GM06990 (cell line): ENCODE measurements at regions not wholly inside any gene's neighbourhood (a gene's known extent, or its start where the extent isn't known, plus 50 kb on each side); places are given as distances from the start of the nearest gene placed in this dataset.
"Not testable (repeated sequence)": the region's sequence is repeated elsewhere in the genome, so short reads cannot be mapped to it uniquely, and the experiment has no call there.

Experiments used
- DNase-seq: peaks from one replicate; pipeline ENCODE4 v3.0.0-alpha.2; 2011; ENCODE audit not compliant: insufficient read length; ENCODE audit errors: extremely low read depth
- H3K27me3 ChIP-seq: replicated peaks from 2 replicates; pipeline ENCODE4 v1.6.0; 2011; ENCODE audit warnings: low read length; ENCODE audit not compliant: control insufficient read depth, insufficient read depth
- H3K36me3 ChIP-seq: 2 replicates; pipeline ENCODE4 v1.5.1; 2011; ENCODE audit warnings: low read length; ENCODE audit not compliant: control insufficient read depth, insufficient read depth
- H3K4me3 ChIP-seq: replicated peaks from 2 replicates; pipeline ENCODE4 v1.5.1; 2011; ENCODE audit warnings: low read depth, mild to moderate bottlenecking, control low read depth, low read length
- TF ChIP-seq, protein P1 (sequence below): IDR thresholded peaks from 2 replicates; pipeline ENCODE4 v1.5.1; 2011; ENCODE audit warnings: low read length, control low read depth, mild to moderate bottlenecking, inconsistent platforms; ENCODE audit not compliant: insufficient read depth, poor library complexity, severe bottlenecking

DNA sequence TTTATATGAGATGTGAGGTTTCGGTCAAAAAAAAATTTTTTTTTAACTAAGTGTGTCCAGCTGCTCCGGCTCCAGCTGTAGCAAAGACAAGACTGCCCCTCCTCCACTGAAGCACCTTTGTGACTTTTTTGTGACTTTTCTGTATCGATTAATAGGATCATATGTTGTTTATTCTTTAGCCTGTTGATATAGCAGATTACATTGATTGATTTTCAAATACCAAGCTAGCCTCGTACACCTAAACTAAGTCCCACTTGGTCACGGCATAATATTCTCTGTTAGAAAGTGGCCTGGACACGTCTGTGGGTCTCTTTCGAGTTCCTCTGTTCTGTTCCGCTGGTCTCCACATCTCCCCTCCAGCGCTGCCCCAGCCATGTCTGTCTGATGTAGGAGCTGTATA is 126.8 kb downstream of the IGLL1 start:
- Histone ChIP-seq H3K4me3 (no peak overlapping the region), H3K27me3 (no peaks in the 10 kb centered on the region), H3K36me3 (no peaks in the 10 kb centered on the region)
- TF ChIP-seq, protein P1, sequence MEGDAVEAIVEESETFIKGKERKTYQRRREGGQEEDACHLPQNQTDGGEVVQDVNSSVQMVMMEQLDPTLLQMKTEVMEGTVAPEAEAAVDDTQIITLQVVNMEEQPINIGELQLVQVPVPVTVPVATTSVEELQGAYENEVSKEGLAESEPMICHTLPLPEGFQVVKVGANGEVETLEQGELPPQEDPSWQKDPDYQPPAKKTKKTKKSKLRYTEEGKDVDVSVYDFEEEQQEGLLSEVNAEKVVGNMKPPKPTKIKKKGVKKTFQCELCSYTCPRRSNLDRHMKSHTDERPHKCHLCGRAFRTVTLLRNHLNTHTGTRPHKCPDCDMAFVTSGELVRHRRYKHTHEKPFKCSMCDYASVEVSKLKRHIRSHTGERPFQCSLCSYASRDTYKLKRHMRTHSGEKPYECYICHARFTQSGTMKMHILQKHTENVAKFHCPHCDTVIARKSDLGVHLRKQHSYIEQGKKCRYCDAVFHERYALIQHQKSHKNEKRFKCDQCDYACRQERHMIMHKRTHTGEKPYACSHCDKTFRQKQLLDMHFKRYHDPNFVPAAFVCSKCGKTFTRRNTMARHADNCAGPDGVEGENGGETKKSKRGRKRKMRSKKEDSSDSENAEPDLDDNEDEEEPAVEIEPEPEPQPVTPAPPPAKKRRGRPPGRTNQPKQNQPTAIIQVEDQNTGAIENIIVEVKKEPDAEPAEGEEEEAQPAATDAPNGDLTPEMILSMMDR, result no peak
- no peak for DNase-seq

DNA sequence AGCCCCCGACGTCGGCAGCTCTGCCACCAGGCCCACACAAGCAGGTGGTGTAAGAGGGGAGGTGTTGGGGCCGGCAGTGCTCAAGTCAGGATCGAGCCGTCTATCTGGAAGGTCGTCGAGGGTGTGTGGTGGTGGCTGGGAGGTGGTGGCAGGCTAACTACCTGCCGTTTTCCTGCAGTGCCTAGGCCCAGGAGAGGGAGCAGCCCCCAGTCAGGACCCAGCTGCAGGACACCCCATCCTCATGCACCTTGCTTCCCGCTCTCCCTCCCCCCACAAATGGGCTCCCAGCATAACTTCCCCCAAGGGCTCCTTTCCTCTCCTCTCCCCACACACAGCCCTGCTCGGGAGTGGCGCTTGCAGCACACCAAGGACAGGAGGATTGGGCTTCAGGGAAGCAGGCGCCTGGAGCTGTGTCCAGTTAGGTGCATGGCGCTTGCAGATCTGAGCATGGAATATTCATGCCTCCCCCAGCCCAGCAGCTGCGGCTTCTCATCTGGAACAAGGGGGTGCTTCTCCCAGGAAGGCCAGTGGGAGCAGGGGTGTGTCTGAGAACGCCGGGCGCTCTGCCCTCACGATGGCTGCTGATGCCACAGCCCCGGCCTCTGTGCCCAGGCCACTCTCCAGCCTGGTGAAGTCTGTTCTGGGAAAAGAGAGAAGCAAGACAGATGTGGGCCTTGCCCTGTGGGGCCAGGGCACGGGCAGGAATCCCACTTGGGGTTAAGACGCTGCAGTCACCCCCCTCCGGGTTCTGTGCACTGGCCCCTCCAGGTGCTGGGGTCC is 127.7 kb downstream of the IGLL1 start:
- H3K27me3 ChIP-seq, result no peaks in the 10 kb centered on the region
- no peaks in the 10 kb centered on the region for H3K36me3 ChIP-seq
- TF ChIP-seq, protein P1, result no peak
- DNase-seq, result no peak
- H3K4me3 ChIP-seq, result no peak overlapping the region

DNA sequence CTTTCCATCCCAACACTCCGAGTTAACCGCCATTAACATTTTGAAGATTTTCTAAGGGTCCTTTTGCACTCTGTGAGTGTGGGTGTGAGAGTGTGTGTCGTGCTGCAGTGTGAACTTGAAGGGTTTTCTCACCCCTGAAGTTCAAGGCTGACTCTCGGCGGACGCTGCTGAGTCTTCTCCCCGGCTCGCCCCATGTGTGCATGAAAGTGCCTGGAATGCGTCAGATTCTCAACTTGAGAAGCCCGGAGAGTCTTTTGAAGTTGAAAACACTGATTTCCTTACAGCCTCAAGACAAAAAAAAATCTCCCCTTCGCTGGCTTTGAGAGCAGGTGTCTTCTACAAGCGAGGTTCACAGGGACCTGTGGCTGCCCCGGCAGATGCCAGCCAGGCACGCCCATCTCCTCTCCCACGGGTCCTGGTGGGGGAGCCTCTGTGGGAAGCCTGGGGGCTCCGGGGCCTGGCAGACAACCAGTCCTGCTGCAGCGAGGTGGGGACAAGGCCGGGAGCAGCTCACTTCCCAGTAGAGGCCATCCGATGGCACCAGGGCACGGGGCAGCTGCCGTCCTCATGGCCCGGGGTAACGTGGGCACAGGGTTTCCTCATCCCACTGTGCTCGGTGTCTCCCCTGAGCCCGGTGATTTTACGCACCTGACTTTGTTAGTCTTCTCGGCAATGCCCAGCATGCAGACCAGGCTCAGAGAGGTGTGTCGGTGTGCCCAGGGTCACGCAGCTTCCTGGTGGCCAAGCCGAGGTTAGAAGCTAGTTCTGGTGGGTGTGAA is 128.4 kb downstream of the IGLL1 start:
- not testable (repeated sequence) for H3K36me3 ChIP-seq, H3K27me3 ChIP-seq, H3K4me3 ChIP-seq, DNase-seq

DNA sequence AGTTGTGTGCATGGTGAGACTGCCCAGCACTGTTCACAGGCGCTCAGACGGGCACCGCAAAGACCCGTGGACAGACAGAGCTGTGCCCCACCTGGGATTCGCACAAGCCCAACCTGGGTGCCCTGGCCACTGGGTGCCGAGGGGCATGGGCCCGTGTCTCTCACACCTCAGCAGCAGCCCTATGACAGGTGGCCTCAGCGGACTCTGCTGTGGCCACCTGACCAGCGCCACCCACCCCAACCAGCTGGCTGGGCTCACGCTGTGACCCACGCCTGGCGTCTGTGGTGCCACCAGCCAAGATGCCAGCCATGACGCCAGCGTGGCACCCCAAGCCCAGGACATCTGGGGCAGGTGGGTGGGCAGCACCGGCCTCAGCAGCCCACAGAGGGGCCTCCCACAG is 129.3 kb downstream of the IGLL1 start:
- H3K36me3 ChIP-seq, H3K4me3 ChIP-seq, DNase-seq: not testable (repeated sequence)

DNA sequence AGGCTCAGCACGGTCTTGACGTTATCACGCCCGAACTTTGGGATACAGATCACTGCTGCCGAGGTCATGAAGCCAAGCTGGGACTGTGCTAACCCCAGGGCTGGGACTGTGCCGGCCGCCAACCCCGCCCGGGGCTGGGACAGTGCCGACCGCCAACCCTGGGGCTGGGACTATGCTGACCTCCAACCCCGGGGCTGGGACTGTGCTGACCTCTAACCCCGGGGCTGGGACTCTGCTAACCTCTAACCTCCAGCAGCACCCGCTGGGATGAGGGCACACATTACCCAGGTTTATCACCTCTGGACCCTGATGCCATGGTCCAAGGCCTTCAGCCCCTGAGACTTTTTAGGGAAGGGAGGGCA is 129.7 kb downstream of the IGLL1 start:
- H3K27me3 ChIP-seq, result no peaks in the 10 kb centered on the region
- TF ChIP-seq, protein P1, result no peak
- no peak for DNase-seq
- H3K36me3 ChIP-seq, result no peaks in the 10 kb centered on the region
- no peak overlapping the region for H3K4me3 ChIP-seq

More for the DNA sequence above, 129.3 kb downstream of the IGLL1 start:
- not testable (repeated sequence) for H3K27me3 ChIP-seq

DNA sequence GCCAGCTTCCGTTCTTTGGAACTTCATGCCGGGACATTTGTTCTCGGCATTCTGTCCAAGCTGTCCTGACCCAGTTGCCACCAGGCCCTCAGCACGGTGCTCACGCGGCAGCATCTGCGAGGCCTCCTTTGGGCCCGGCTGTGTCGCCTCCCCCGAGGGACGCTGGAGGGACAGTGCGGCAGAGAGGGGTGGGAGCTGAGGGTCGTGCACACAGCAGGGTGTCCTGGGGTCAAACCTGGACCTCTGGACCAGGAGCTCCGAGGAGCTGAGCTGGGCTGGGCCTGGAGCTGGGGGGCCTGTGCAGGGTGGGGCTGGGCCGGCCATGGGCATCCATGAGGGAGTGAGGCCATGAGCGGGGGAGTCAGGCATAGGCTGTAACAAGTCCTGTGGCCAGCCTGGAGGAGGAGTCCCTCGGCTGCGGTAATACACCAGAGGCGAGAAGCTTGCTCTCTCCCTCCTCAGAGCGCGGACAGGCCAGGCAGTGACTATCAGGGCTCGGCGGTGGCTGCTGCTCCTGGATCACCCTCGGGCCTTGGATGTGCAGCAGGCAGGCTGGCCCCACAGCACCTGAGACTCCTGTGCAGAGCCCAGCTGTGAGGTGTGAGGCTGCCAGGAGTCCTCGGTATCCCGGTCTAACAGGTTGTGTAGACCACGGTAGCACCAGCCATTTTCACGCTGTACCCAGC is 130.2 kb downstream of the IGLL1 start:
- H3K27me3 ChIP-seq, H3K36me3 ChIP-seq, H3K4me3 ChIP-seq, DNase-seq: not testable (repeated sequence)

DNA sequence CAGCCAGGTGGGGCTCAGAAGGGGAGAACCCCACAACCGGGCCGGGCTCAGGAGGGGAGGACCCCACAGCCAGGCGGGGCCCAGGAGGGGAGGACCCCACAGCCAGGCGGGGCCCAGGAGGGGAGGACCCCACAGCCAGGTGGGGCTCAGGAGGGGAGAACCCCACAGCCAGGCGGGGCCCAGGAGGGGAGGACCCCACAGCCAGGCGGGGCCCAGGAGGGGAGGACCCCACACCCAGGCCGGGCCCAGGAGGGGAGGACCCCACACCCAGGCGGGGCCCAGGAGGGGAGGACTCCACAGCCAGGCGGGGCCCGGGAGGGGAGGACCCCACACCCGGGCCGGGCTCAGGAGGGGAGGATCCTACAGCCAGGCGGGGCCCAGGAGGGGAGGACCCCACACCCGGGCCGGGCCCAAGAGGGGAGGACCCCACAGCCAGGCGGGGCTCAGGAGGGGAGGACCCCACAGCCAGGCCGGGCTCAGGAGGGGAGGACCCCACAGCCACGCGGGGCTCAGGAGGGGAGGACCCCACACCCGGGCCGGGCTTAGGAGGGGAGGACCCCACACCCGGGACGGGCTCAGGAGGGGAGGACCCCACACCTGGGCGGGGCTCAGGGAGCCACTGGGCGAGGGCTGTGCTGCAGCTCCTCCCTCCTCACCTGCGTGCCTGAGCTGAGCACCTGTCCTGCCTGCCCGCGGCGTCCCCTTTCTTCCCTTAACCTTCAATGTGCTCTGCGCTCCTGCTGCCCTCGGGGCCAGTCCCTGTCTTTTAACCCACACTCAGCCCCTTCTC is 131.4 kb downstream of the IGLL1 start:
- DNase-seq, H3K4me3 ChIP-seq, H3K27me3 ChIP-seq, H3K36me3 ChIP-seq: not testable (repeated sequence)
